ENCODE measurements at regions not wholly inside any gene's neighbourhood (a gene's known extent, or its start where the extent isn't known, plus 50 kb on each side); places are given as distances from the start of the nearest gene placed in this dataset.

DNA sequence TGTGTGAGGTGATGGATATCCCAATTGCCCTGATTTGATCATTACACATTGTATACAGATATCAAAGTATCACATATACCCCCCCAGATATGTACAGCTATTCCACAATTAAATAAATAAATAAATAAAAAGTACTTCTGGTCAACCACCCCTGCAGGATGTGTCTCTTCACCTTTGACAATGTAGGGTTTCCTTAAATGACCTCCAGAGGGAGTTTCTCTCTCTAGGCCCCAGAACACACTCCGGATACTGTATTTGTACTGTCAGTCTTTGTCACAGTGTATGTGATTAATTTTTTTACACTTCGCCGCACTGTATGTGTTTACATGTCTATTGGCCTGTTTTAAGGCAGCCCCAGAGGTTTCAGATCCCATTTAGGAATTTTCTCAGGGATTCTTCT, 123.6 kb downstream of the ADCYAP1R1 start:
- H4K5ac ChIP-seq (ENCODE audit: insufficient read length, low read depth, low read length), result no peak overlapping the region
- no peak overlapping the region for H4K91ac ChIP-seq (ENCODE audit: insufficient read length, low read depth, low read length)
- no peak overlapping the region for H3K23ac ChIP-seq (ENCODE audit: insufficient read length, low read depth, low read length)
- H3K4ac ChIP-seq (ENCODE audit: low read depth, low read length), result no peak overlapping the region
- no peaks in the 10 kb centered on the region for H4K20me1 ChIP-seq (ENCODE audit: control insufficient read depth, insufficient read depth, insufficient read length)
- H2BK12ac ChIP-seq (ENCODE audit: insufficient read length, low read depth, low read length), result no peak overlapping the region
- H3K79me2 ChIP-seq (ENCODE audit: insufficient read depth, low read length), result no peaks in the 10 kb centered on the region
- no peak overlapping the region for H3T11ph ChIP-seq (ENCODE audit: low read length)
- no peak overlapping the region for H3K18ac ChIP-seq (ENCODE audit: insufficient read length, low read depth, low read length)
- H3K4me3 Mint-ChIP-seq, result no peak overlapping the region
- TF ChIP-seq, protein P1, sequence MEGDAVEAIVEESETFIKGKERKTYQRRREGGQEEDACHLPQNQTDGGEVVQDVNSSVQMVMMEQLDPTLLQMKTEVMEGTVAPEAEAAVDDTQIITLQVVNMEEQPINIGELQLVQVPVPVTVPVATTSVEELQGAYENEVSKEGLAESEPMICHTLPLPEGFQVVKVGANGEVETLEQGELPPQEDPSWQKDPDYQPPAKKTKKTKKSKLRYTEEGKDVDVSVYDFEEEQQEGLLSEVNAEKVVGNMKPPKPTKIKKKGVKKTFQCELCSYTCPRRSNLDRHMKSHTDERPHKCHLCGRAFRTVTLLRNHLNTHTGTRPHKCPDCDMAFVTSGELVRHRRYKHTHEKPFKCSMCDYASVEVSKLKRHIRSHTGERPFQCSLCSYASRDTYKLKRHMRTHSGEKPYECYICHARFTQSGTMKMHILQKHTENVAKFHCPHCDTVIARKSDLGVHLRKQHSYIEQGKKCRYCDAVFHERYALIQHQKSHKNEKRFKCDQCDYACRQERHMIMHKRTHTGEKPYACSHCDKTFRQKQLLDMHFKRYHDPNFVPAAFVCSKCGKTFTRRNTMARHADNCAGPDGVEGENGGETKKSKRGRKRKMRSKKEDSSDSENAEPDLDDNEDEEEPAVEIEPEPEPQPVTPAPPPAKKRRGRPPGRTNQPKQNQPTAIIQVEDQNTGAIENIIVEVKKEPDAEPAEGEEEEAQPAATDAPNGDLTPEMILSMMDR (conservative IDR thresholded peaks at IDR 0.05), result peak; percentile 60
- no peak overlapping the region for H3K14ac ChIP-seq (ENCODE audit: insufficient read depth, low read length)
- no peaks in the 10 kb centered on the region for H3K27me3 ChIP-seq (ENCODE audit: insufficient read depth, low read length)
- no peaks in the 10 kb centered on the region for H3K9me3 ChIP-seq (ENCODE audit: control insufficient read depth, low read depth, low read length)
- no peaks in the 10 kb centered on the region for H3K23me2 ChIP-seq (ENCODE audit: insufficient read length, low read depth, low read length, poor library complexity, severe bottlenecking)
- no peak overlapping the region for H3K4me2 ChIP-seq (ENCODE audit: insufficient read depth, insufficient read length, low read length)
- no peaks in the 10 kb centered on the region for H3K36me3 Mint-ChIP-seq (ENCODE audit: insufficient read depth in 1 of 3, low read depth in 3 of 3)
- H3K4me1 Mint-ChIP-seq, result no peaks in the 10 kb centered on the region
- no peak overlapping the region for H4K8ac ChIP-seq (replicated peaks; ENCODE audit: insufficient read length, low read depth, low read length)
- no peak overlapping the region for H3K27ac Mint-ChIP-seq
- H2AK5ac ChIP-seq (ENCODE audit: insufficient read length, low read length), result no peak overlapping the region
- no peak overlapping the region for H2BK20ac ChIP-seq (ENCODE audit: low read depth, low read length, poor library complexity, severe bottlenecking)
- H2BK120ac ChIP-seq (ENCODE audit: low read depth, low read length, poor library complexity, severe bottlenecking), result no peak overlapping the region
- no peak overlapping the region for H3K56ac ChIP-seq (ENCODE audit: insufficient read length, low read depth, low read length)
- no peaks in the 10 kb centered on the region for H3K9me3 Mint-ChIP-seq
- H3K4me1 ChIP-seq (ENCODE audit: insufficient read depth, low read length), result no peaks in the 10 kb centered on the region
- DNase-seq, result no peak
- H2BK5ac ChIP-seq (ENCODE audit: insufficient read length, low read length), result no peak overlapping the region
- peaks cover 2% of the 10 kb centered on the region for H3K27me3 Mint-ChIP-seq (ENCODE audit: low read depth)
- H2AFZ ChIP-seq (ENCODE audit: low read length), result no peak overlapping the region
- no CpG with 5 or more reads among the region's 3 CpGs for WGBS (ENCODE audit: extremely low coverage, insufficient read length, low lambda C conversion rate)
- no peak overlapping the region for H3K9ac ChIP-seq (ENCODE audit: extremely low read depth, insufficient read length, low read length)
- H3K79me1 ChIP-seq (ENCODE audit: insufficient read depth, low read depth, low read length, poor library complexity, severe bottlenecking), result no peaks in the 10 kb centered on the region
- H2BK15ac ChIP-seq (ENCODE audit: low read depth, low read length), result no peak overlapping the region
- H3K27ac ChIP-seq (ENCODE audit: insufficient read length, low read depth, low read length), result no peak overlapping the region

Data from H9 (cell line).